NT2/D1 (cell line): ENCODE measurements at regions not wholly inside any gene's neighbourhood (a gene's known extent, or its start where the extent isn't known, plus 50 kb on each side); places are given as distances from the start of the nearest gene placed in this dataset.

Experiments used
- DNase-seq: peaks from one replicate; pipeline ENCODE4 v3.0.0-alpha.2; 2011; ENCODE audit warnings: low read depth, low spot score
- H3K27me3 ChIP-seq: 2 replicates; pipeline ENCODE4 v1.6.0; 2011; ENCODE audit warnings: mild to moderate bottlenecking; ENCODE audit not compliant: insufficient read length, insufficient read depth
- H3K36me3 ChIP-seq: 2 replicates; pipeline ENCODE4 v1.6.1; 2011; ENCODE audit warnings: mild to moderate bottlenecking, low read length, mixed read lengths; ENCODE audit not compliant: insufficient read depth, insufficient read length
- H3K4me1 ChIP-seq: 2 replicates; pipeline ENCODE4 v1.5.1; 2011; ENCODE audit not compliant: insufficient read depth, insufficient read length
- H3K4me3 ChIP-seq: 2 replicates; pipeline ENCODE4 v1.5.1; 2011; ENCODE audit warnings: low read depth; ENCODE audit not compliant: insufficient read length
- H3K9ac ChIP-seq: 2 replicates; pipeline ENCODE4 v1.6.0; 2011; ENCODE audit warnings: low read depth; ENCODE audit not compliant: insufficient read length
- H3K9me3 ChIP-seq: 2 replicates; pipeline ENCODE4 v1.5.1; 2011; ENCODE audit warnings: mild to moderate bottlenecking, low read length; ENCODE audit not compliant: insufficient read depth
- SUZ12 ChIP-seq: IDR thresholded peaks from 2 replicates; pipeline ENCODE4 v1.6.1; 2011; ENCODE audit not compliant: insufficient read length, insufficient read depth; ENCODE audit errors: extremely low read depth
- YY1 ChIP-seq: IDR thresholded peaks from 2 replicates; pipeline ENCODE4 v1.6.1; 2011; ENCODE audit not compliant: insufficient read length, insufficient read depth
- ZNF274 ChIP-seq: IDR thresholded peaks from 2 replicates; pipeline ENCODE4 v1.6.1; 2011; ENCODE audit warnings: mild to moderate bottlenecking, low read depth, low read length

DNA sequence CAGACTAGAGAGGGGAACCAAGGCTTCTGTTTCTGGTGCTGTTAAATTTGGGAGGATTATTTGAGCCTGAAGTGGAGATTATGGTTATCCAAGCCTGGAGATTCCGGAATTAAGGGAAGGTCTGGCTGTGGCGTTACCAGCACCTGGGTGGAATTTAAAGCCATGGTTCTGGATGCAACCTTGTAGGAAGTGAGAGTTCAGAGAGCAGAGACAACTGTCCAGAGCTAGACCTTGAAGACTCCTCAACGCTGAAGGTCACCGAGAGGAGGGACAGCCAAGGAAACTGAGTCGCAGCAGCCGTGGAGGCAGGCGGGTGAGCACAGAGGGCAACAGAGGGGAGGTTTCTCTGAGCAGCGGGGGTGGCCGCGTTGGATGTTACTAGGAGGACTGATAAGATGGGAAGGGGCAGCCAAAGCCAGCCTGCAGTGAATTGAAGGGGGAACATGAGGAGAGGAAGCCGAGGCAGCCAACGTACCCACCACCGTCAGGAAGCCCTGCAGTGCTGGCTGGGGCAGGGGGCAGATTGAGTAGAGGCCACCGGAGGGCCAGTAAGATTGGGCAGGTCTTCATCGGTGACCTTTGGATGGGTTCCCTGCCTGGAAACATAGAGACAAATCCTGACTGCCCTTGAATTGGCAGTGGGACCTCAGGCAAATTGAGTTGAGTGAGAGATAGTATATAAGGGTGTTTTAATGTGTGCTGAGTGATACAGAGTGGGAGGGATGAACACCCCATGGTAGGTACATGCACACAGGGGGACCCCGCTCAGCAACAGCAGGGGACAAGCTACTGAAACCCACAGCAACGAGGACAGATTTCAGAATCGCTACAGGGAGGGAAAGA lies 90.3 kb downstream of the SNX5 start:
- no peak overlapping the region for H3K9ac ChIP-seq
- H3K9me3 ChIP-seq: no peaks in the 10 kb centered on the region
- no peak for TF ChIP-seq ZNF274
- TF ChIP-seq YY1: no peak
- no peak for TF ChIP-seq SUZ12
- no peaks in the 10 kb centered on the region for H3K27me3 ChIP-seq
- peaks cover 19% of the 10 kb centered on the region for H3K4me1 ChIP-seq
- H3K36me3 ChIP-seq: no peaks in the 10 kb centered on the region
- H3K4me3 ChIP-seq: no peak overlapping the region
- DNase-seq: no peak

DNA sequence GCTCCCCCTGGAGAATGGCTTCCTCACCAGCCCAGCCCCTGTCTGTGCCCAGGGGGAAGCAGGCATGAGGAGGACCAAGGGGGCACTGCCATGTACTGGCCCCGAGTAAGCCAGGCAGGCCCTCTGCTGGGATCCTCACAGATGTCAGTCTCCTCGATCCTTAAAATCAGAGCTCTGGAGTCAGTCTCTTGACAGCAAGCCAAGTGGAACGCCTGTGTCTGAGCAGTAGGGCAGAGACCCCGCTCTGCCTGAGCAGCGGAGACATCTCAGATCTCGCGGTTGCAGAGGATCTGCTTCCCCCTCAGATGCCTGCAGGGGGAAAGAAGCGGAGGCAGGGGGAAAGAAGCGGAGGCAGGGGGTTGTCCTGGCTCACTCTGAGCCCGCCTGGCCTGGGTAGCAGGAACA lies 92.6 kb downstream of the SNX5 start:
- Histone ChIP-seq H3K4me1 (peaks cover 11% of the 10 kb centered on the region), H3K36me3 (no peaks in the 10 kb centered on the region), H3K9me3 (no peaks in the 10 kb centered on the region), H3K9ac (peak overlapping the region; percentile 43), H3K4me3 (no peak overlapping the region), H3K27me3 (no peaks in the 10 kb centered on the region)
- DNase-seq: no peak
- TF ChIP-seq YY1 (no peak), ZNF274 (no peak), SUZ12 (no peak)

DNA sequence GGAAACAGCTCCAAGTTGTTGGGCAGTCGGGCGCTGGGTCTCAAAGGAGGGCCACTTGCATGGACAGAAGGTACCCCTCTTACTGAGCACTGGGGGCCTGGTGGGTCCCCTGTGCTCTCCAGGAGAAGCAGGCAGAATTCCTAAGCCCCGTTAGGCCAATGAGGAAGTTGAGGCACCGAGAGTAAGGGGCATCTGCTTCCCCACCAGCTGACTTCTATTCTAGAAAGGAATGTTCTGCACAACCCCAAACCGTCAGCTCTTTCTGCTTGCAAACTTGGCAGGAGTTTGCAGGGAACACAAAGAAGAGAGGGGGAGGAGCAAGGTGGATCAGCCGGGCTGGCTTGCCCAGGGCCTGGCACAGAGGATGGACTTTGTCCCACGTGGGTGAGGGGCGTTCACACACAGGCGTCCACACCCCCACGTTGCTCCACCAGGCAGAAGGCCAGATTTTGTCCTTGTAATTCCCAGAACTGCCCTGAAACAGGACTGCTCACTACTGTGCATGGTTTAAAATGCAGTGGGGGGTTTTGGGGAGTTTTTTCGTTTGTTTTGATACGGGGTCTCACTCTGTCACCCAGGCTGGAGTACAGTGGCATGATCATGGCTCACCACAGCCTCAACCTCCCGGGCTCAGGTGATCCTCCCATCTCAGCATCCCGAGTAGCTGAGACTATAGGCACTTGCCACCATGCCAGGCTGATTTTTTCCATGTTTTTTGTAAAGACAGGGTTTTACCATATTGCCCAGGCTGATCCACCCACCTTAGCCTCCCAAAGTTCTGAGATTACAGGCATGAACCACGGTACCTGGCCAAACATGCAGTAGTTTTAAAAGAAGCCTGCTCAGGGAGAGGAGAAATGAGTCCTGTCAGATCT lies 93.3 kb downstream of the SNX5 start:
- TF ChIP-seq YY1: no peak
- no peak for TF ChIP-seq ZNF274
- no peak for TF ChIP-seq SUZ12

DNA sequence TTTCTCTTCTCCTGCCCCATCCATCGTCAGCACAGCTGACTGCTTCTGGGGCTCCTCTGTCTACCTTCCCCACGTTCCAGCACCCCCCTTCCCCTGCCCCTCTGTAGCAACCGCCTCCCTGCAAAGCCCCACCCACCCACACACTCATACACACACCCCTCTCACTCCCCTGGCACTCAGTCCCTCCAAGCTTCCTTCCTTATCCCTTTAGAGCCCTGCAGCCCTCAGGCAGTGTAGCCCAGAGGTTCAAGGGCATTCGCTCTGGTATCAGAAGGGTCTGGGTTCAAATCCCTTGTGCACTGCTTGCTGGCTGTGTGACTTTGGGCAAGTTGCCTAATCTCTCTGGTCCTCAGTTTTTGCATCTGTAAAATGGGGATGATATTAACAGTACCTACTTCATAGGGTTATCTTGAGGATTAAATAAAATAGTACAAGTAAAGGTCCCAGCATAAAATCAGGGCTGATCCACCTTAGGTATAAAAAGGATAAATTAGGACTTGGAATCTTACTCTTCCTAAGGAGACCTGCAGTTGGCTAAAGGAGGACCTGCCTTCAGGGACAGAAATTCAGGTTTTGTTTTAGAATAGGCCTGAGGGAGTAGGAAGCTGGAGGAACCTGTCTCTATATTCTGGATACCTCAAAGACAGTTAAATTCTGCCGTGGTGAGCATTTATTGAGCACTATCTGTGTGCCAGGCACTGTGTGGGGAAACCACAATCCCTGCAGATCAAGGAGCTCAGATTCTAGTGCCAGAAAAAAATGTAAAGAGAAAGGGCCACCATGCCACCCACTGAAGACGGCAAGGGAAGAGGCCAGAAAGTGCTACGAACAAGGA lies 94.1 kb downstream of the SNX5 start:
- no peak overlapping the region for H3K4me3 ChIP-seq
- H3K9ac ChIP-seq: peak overlapping the region; percentile 32
- no peak for DNase-seq
- no peaks in the 10 kb centered on the region for H3K27me3 ChIP-seq
- TF ChIP-seq SUZ12 (no peak), ZNF274 (no peak), YY1 (no peak)
- H3K36me3 ChIP-seq: no peaks in the 10 kb centered on the region
- peaks cover 11% of the 10 kb centered on the region for H3K4me1 ChIP-seq
- no peaks in the 10 kb centered on the region for H3K9me3 ChIP-seq

More for the DNA sequence above, 93.3 kb downstream of the SNX5 start:
- Histone ChIP-seq H3K9me3 (no peaks in the 10 kb centered on the region), H3K36me3 (no peaks in the 10 kb centered on the region), H3K9ac (peak overlapping the region; percentile 43), H3K27me3 (no peaks in the 10 kb centered on the region), H3K4me1 (peaks cover 11% of the 10 kb centered on the region), H3K4me3 (no peak overlapping the region)
- no peak for DNase-seq

DNA sequence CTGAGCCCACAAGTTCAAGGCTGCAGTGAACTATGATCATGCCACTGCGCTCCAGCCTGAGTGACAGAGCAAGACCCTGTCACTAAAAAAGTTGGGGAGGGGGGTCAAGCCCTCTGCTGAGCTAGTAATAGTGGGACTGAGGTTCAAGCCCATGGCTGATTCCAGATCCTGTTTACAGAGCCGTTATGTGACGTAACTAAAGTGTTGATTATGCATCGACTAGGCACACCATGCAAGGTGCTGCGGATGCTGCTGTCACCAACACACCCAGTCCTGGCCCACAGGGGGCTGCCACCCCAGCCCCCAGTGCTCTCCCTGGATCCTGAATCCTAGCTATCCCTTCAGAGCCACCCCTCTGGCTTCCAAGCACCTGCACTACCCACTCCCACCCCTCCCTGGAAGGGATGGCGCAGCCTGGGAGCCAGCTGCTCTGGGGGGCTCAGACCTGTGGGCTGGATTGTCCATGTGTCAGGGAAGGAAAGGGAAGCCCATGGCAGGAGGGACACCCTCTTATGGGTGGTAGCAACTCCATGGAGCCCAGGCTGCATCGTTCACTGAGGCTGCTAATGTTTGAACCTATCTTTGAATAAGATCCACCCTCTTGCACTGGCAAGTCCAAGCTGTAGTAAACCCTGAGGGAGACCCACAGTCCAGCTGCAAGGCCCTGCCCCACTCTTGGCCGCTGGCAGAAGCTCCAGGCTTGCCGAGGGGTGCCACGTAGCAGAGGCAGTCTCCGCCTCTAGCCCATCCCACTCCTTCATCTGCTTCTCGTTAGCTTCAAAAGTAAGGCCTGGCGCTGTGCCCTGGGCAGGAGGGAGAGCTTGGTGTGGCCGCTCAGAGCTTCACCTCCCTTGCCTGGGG lies 95.0 kb downstream of the SNX5 start:
- no peaks in the 10 kb centered on the region for H3K36me3 ChIP-seq
- no peak for DNase-seq
- peak overlapping the region; percentile 32 for H3K9ac ChIP-seq

DNA sequence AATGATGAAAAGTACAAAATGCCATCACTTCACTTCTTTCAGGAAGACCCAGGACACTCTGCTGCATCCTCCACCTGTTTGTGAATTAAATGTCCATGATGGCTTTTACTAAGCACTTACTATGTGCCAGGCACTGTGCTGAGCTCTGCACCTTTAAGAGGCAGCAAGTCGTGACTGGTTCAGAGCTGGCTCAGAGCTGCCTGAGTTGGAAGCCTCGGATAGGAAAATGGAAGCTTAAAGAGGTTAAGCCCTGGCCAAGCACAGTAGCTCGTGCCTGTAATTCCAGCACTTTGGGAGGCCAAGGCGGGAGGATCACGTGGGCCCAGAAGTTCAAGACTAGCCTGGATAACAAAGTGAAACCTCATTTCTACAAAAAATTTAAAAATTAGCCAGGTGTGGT lies 95.6 kb downstream of the SNX5 start:
- H3K36me3 ChIP-seq: no peaks in the 10 kb centered on the region
- peaks cover 10% of the 10 kb centered on the region for H3K4me1 ChIP-seq
- no peak for DNase-seq

More for the DNA sequence above, 95.0 kb downstream of the SNX5 start:
- Histone ChIP-seq H3K4me3 (no peak overlapping the region), H3K27me3 (no peaks in the 10 kb centered on the region), H3K4me1 (peaks cover 10% of the 10 kb centered on the region), H3K9me3 (no peaks in the 10 kb centered on the region)
- TF ChIP-seq YY1 (no peak), ZNF274 (no peak)

More for the DNA sequence above, 95.6 kb downstream of the SNX5 start:
- Histone ChIP-seq H3K9me3 (no peaks in the 10 kb centered on the region), H3K4me3 (no peak overlapping the region), H3K9ac (no peak overlapping the region), H3K27me3 (no peaks in the 10 kb centered on the region)
- TF ChIP-seq YY1 (no peak), ZNF274 (no peak), SUZ12 (no peak)
